CD8-positive, alpha-beta memory T cell (primary cell): ENCODE measurements at regions not wholly inside any gene's neighbourhood (a gene's known extent, or its start where the extent isn't known, plus 50 kb on each side); places are given as distances from the start of the nearest gene placed in this dataset.

Source experiments
- CTCF ChIA-PET: fragments of 350-600 bp; sonication (Branson Sonifier 250); formaldehyde crosslinking; loops from one replicate; lab custom pipeline; 2021; ENCODE audit warnings: antibody characterized with exemption; lab: Charles Lee
- POLR2A ChIA-PET: fragments of 350-600 bp; sonication (Branson Sonifier 250); formaldehyde crosslinking; loops from one replicate; lab custom pipeline; 2021; ENCODE audit warnings: antibody characterized with exemption; lab: Charles Lee
- DNase-seq, 5 donors: peaks; one replicate each; pipeline versions ENCODE4 v3.0.0 to v3.0.0-alpha.2; 2020 to 2022; ENCODE audit warnings: mixed read lengths in 1 of 5
- H3K27ac ChIP-seq: one replicate; pipeline ENCODE4 v1.7.0; 2013; ENCODE audit warnings: low read depth, mild to moderate bottlenecking, low read length, moderate library complexity
- H3K27me3 ChIP-seq: 2 replicates; pipeline ENCODE4 v1.7.0; 2013; ENCODE audit warnings: low read length, mild to moderate bottlenecking; ENCODE audit not compliant: insufficient read depth, poor library complexity, severe bottlenecking
- H3K36me3 ChIP-seq: 2 replicates; pipeline ENCODE4 v1.7.0; 2013; ENCODE audit warnings: mild to moderate bottlenecking, low read length, moderate library complexity; ENCODE audit not compliant: insufficient read depth
- H3K4me1 ChIP-seq: 2 replicates; pipeline ENCODE4 v1.7.0; 2013; ENCODE audit warnings: mild to moderate bottlenecking, low read length, moderate library complexity; ENCODE audit not compliant: insufficient read depth
- H3K4me3 ChIP-seq: 2 replicates; pipeline ENCODE4 v1.7.0; 2013; ENCODE audit warnings: mild to moderate bottlenecking, low read length
- H3K9me3 ChIP-seq: 2 replicates; pipeline ENCODE4 v1.7.0; 2013; ENCODE audit warnings: mild to moderate bottlenecking, low read length
- H3K27ac Mint-ChIP-seq, 8 donors: one replicate each; pipeline ENCODE4 v1.8.0; 2020 to 2021; ENCODE audit warnings: mixed read lengths in 8 of 8, mild to moderate bottlenecking in 6 of 8, inconsistent platforms in 3 of 8, moderate library complexity in 3 of 8
- H3K27me3 Mint-ChIP-seq, 2 donors: one replicate each; pipeline ENCODE4 v1.8.0; 2020 to 2021; ENCODE audit warnings: mixed read lengths in 2 of 2, mild to moderate bottlenecking in 1 of 2, moderate library complexity in 1 of 2
- H3K36me3 Mint-ChIP-seq, 3 donors: one replicate each; pipeline ENCODE4 v1.8.0; 2020 to 2021; ENCODE audit warnings: mixed read lengths in 3 of 3, inconsistent platforms in 1 of 3, mild to moderate bottlenecking in 1 of 3
- H3K4me1 Mint-ChIP-seq, 3 donors: one replicate each; pipeline ENCODE4 v1.8.0; 2020 to 2021; ENCODE audit warnings: mixed read lengths in 3 of 3, inconsistent platforms in 1 of 3, mild to moderate bottlenecking in 1 of 3
- H3K4me3 Mint-ChIP-seq, 7 donors: one replicate each; pipeline ENCODE4 v1.8.0; 2020 to 2021; ENCODE audit warnings: mixed read lengths in 7 of 7, mild to moderate bottlenecking in 6 of 7, moderate library complexity in 4 of 7, inconsistent platforms in 2 of 7
- H3K9me3 Mint-ChIP-seq, 5 donors: one replicate each; pipeline ENCODE4 v1.8.0; 2020 to 2022; ENCODE audit warnings: mixed read lengths in 5 of 5, mild to moderate bottlenecking in 3 of 5, moderate library complexity in 2 of 5, inconsistent platforms in 1 of 5

DNA sequence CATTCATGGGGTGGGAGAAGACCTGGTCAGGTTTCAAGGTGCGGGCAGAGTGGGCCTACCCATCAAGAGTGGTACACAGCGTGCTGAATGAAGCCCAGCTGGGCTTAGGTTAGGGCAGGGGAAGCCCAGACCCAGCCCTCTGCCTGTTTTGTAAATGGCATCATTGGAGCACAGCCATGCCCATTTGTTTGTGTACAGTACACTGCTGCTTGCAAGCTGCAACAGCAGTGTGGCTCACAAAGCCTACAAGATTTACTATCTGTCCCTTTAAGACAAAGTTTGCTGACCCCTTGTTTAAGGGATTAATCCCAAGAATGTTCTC lies 230.1 kb upstream of the TNRC6C start:
- Mint-ChIP-seq H3K4me1 (peaks cover 0 to 7% (median 1%) of the 10 kb centered on the region in 3 donors), H3K4me3 (no peak overlapping the region), H3K9me3 (peaks cover 9 to 22% (median 12%) of the 10 kb centered on the region in 5 donors), H3K27me3 (peaks cover 9 to 13% of the 10 kb centered on the region in 2 donors), H3K27ac (peak overlapping the region in 1 of 8 donors; percentile 8), H3K36me3 (peaks cover 0 to 10% (median 1%) of the 10 kb centered on the region in 3 donors)
- no peaks in the 10 kb centered on the region for H3K9me3 ChIP-seq
- DNase-seq = no peak
- H3K4me1 ChIP-seq = no peaks in the 10 kb centered on the region
- H3K36me3 ChIP-seq = no peaks in the 10 kb centered on the region
- H3K27ac ChIP-seq = no peak overlapping the region
- ChIA-PET CTCF (interaction anchor here (1.3 kb wide), 1 partner anchor 83 kb away, joined by 3 read pairs; no protein-coding TSS in a partner anchor), POLR2A (no interaction called here)
- no peaks in the 10 kb centered on the region for H3K27me3 ChIP-seq
- H3K4me3 ChIP-seq = no peak overlapping the region

DNA sequence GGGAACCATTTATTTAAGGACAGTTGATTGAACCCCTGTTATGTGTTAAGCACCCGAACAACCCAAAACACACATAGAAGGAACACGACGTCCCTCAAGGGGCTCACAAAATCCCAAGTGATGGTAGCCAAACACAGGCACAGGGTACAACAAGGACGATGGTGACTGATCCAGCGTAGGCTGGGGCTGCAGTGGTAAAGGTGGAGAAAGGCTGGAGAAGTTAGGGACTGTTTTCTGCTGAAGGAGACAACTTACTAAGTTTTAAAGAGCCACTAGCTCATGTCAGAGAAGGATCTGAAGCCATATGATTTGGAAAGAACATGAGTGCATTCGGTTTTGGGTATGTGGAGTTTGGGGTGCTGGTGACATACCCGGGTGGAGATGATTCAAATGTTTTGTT lies 229.6 kb upstream of the TNRC6C start:
- Mint-ChIP-seq H3K27me3 (peaks cover 9 to 18% of the 10 kb centered on the region in 2 donors), H3K36me3 (peaks cover 0 to 14% (median 1%) of the 10 kb centered on the region in 3 donors), H3K4me1 (peaks cover 0 to 7% (median 1%) of the 10 kb centered on the region in 3 donors), H3K9me3 (peaks cover 10 to 22% (median 13%) of the 10 kb centered on the region in 5 donors), H3K4me3 (no peak overlapping the region), H3K27ac (peak overlapping the region in 4 of 8 donors; percentile 1 to 52 (median 8))
- POLR2A ChIA-PET = no interaction called here
- no peak for DNase-seq
- Histone ChIP-seq H3K4me1 (no peaks in the 10 kb centered on the region), H3K36me3 (no peaks in the 10 kb centered on the region), H3K27me3 (peaks cover under 1% of the 10 kb centered on the region), H3K4me3 (no peak overlapping the region), H3K9me3 (no peaks in the 10 kb centered on the region), H3K27ac (no peak overlapping the region)
- CTCF ChIA-PET = interaction anchor here (0.6 to 1.3 kb wide), 2 partner anchors 82 to 84 kb away, joined by 3 read pairs; no protein-coding TSS in a partner anchor

DNA sequence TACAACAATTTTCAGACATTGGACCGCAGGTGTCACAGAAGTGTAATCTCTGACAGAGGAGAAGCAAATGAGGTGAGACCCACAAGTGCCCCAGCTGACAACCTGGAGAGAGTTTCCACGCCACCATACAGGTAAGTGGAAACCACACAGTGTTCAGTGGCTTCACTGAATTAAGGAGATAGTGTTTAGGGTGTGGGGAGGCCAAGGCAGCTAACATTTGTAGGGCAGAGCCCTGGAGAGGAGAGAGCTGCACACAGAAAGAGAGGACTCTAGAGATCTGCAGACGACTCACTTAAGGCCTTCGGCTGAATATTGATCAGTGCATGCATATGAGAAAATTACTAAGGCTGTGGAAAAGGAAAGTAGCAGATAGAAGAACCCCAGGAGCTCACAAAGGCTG lies 228.9 kb upstream of the TNRC6C start:
- ChIA-PET POLR2A (no interaction called here), CTCF (no interaction called here)
- no peak overlapping the region for H3K4me3 ChIP-seq
- H3K36me3 ChIP-seq = no peaks in the 10 kb centered on the region
- peak overlapping the region in 1 of 8 donors; percentile 52 for H3K27ac Mint-ChIP-seq
- H3K9me3 ChIP-seq = no peaks in the 10 kb centered on the region
- H3K4me1 ChIP-seq = no peaks in the 10 kb centered on the region
- H3K4me1 Mint-ChIP-seq = peaks cover 0 to 7% (median 1%) of the 10 kb centered on the region in 3 donors
- H3K27me3 Mint-ChIP-seq = peaks cover 9 to 19% of the 10 kb centered on the region in 2 donors
- no peak overlapping the region for H3K4me3 Mint-ChIP-seq
- no peak overlapping the region for H3K27ac ChIP-seq
- H3K36me3 Mint-ChIP-seq = peaks cover 0 to 15% (median 1%) of the 10 kb centered on the region in 3 donors
- peaks cover 5% of the 10 kb centered on the region for H3K27me3 ChIP-seq
- no peak for DNase-seq
- H3K9me3 Mint-ChIP-seq = peaks cover 10 to 22% (median 13%) of the 10 kb centered on the region in 5 donors

DNA sequence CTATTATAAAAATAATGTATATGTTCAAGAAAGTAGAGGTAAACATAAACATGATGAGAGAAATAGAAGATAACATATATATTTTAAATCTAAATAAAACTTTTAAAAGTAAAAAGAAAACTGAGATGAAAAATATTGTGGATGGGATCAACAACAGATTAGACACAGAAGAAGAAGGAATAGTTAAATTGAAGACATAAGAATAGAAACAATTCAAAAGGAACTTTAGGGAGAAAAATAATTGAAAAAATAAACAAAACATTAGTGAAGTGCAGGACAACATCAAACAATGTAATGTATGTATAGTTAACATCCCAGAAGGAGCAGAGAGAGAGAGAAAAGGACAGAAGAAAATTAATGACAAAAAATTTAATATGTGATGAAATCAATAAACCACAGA lies 228.1 kb upstream of the TNRC6C start:
- POLR2A ChIA-PET = no interaction called here
- DNase-seq = no peak

DNA sequence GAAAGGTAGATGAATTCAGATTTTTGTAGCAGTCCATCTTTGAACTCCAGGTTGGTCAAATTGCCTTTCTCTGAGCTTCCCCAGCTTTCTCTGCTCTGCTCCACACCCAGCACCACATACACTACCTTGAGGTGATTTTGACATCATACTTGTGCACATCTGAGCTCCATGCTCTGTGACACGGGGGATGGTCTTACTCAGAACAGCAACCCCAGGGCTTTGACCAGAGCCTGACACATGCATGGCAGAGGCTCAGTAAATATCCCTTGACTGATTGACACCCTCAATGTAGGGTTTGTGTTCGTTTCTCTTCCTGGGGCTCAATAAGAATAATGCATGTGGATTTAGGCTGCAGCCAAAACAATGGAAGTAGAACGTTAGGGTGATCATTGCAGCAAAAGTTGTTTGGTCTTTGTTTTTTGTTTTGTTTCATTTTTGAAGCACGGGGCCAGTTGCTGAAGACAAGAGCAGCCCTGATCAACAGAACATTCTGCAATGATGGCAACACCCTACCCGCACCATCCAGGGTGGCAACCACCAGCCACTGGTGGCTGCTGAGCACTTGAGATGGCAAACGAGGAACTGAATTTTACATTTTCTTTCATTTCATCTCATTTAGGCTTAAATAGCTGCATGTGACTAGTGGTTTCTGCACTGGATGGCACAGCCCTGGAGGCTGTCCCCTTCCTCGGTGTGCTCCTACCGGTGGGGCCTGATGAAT lies 224.8 kb upstream of the TNRC6C start:
- ChIA-PET POLR2A (no interaction called here), CTCF (no interaction called here)
- H3K9me3 ChIP-seq = no peaks in the 10 kb centered on the region
- H3K27me3 ChIP-seq = peaks cover 5% of the 10 kb centered on the region
- Mint-ChIP-seq H3K36me3 (peaks cover 0 to 15% (median 0%) of the 10 kb centered on the region in 3 donors), H3K27ac (peak overlapping the region in 1 of 8 donors; percentile 77), H3K4me1 (peaks cover 0 to 4% (median 0%) of the 10 kb centered on the region in 3 donors), H3K4me3 (no peak overlapping the region), H3K9me3 (peaks cover 10 to 22% (median 13%) of the 10 kb centered on the region in 5 donors), H3K27me3 (peaks cover 15 to 27% of the 10 kb centered on the region in 2 donors)
- H3K27ac ChIP-seq = no peak overlapping the region
- no peak overlapping the region for H3K4me3 ChIP-seq
- no peaks in the 10 kb centered on the region for H3K4me1 ChIP-seq
- no peaks in the 10 kb centered on the region for H3K36me3 ChIP-seq
- DNase-seq = no peak

More for the DNA sequence above, 228.1 kb upstream of the TNRC6C start:
- Mint-ChIP-seq H3K9me3 (peaks cover 10 to 22% (median 13%) of the 10 kb centered on the region in 5 donors), H3K4me1 (peaks cover 0 to 7% (median 1%) of the 10 kb centered on the region in 3 donors), H3K27ac (no peak overlapping the region), H3K4me3 (no peak overlapping the region), H3K27me3 (peaks cover 9 to 23% of the 10 kb centered on the region in 2 donors), H3K36me3 (peaks cover 0 to 15% (median 1%) of the 10 kb centered on the region in 3 donors)
- H3K36me3 ChIP-seq = no peaks in the 10 kb centered on the region
- CTCF ChIA-PET = no interaction called here
- H3K4me3 ChIP-seq = no peak overlapping the region
- no peaks in the 10 kb centered on the region for H3K4me1 ChIP-seq
- no peak overlapping the region for H3K27ac ChIP-seq
- H3K27me3 ChIP-seq = peaks cover 5% of the 10 kb centered on the region
- H3K9me3 ChIP-seq = no peaks in the 10 kb centered on the region

DNA sequence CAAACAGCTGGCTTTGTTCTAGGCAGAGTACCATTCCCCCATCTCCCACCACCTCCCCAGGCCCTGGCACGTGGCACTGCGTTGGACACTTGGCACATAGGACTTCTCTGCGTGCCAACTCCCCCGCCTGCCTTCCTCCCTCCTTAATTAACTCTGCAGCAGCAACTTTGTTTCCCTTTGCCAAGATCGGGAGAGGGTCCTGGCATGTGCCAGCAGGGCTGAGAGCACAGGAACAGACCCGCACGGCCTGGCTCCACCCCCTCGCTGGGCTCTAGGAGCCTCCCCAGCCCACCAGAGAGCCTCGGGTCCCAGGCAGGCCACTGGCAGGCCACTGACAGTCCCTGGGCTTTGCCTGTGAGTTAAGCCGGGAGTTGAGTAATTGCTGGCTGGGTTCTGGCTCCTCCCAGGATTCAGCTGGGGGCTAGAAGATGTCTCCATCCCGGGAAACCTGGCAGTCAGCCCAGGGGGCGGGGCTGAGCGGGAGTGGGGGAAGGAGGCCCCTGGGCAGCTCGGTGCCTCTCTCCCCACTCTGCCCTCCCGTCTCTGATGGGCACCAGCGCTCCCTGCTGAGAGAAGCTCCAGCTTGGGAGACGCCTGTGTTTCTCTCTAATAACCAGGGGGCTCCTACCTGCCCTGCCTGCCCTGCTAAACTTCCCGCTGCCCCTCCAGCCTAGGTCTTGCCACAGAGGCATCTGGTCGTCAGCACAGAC lies 224.0 kb upstream of the TNRC6C start:
- no peaks in the 10 kb centered on the region for H3K4me1 ChIP-seq
- Mint-ChIP-seq H3K4me3 (no peak overlapping the region), H3K27me3 (peaks cover 14 to 32% of the 10 kb centered on the region in 2 donors), H3K27ac (peak overlapping the region in 1 of 8 donors; percentile 79), H3K4me1 (peaks cover 0 to 4% (median 0%) of the 10 kb centered on the region in 3 donors), H3K9me3 (peaks cover 10 to 22% (median 13%) of the 10 kb centered on the region in 5 donors), H3K36me3 (peaks cover 0 to 15% (median 0%) of the 10 kb centered on the region in 3 donors)
- H3K9me3 ChIP-seq = no peaks in the 10 kb centered on the region
- CTCF ChIA-PET = interaction anchor here (1.1 kb wide), 1 partner anchor 10 kb away, joined by 3 read pairs; no protein-coding TSS in a partner anchor
- H3K27ac ChIP-seq = no peak overlapping the region
- no peak for DNase-seq
- POLR2A ChIA-PET = no interaction called here
- H3K36me3 ChIP-seq = no peaks in the 10 kb centered on the region
- H3K27me3 ChIP-seq = peaks cover 5% of the 10 kb centered on the region
- H3K4me3 ChIP-seq = no peak overlapping the region

DNA sequence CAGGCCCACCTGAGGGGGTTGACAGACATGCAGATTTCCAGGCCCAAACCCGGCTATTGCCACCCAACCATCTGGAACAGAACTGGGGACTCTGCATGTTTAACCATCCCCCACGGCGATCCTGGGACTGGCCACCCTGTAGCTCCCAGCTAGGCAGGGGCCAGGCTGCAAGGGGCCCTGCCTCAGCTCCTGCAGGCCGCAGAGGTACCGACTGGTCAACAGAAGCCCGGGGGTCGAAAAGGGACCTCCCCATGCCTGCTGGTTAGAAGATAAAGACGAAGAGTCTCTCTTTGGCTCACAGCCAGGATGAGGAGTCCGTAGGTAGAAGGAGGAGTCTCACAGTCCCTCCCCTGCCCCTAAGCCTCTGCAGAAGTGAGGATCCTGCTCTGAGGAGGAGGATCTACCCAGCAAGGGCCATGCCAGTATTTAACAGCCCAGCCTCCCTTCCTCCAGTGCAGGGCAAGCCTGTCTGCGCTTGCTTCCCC lies 223.4 kb upstream of the TNRC6C start:
- Mint-ChIP-seq H3K4me3 (no peak overlapping the region), H3K27ac (peak overlapping the region in 1 of 8 donors; percentile 79), H3K4me1 (no peaks in the 10 kb centered on the region), H3K36me3 (peaks cover 0 to 15% (median 0%) of the 10 kb centered on the region in 3 donors), H3K9me3 (peaks cover 10 to 18% (median 13%) of the 10 kb centered on the region in 5 donors), H3K27me3 (peaks cover 14 to 32% of the 10 kb centered on the region in 2 donors)
- Histone ChIP-seq H3K9me3 (no peaks in the 10 kb centered on the region), H3K27me3 (peaks cover 5% of the 10 kb centered on the region), H3K27ac (no peak overlapping the region), H3K36me3 (no peaks in the 10 kb centered on the region), H3K4me1 (no peaks in the 10 kb centered on the region), H3K4me3 (no peak overlapping the region)
- DNase-seq = no peak
- ChIA-PET POLR2A (no interaction called here), CTCF (interaction anchor here (1.1 kb wide), 1 partner anchor 10 kb away, joined by 3 read pairs; no protein-coding TSS in a partner anchor)
